PC-3 (cell line): ENCODE measurements at regions not wholly inside any gene's neighbourhood (a gene's known extent, or its start where the extent isn't known, plus 50 kb on each side); places are given as distances from the start of the nearest gene placed in this dataset.

Experiments
- ATAC-seq: fragments of 200-7000 bp; cut with Tn5 transposase; 2 replicates; pipeline ENCODE4 v1.9.1; 2020; ENCODE audit warnings: mild to moderate bottlenecking, moderate library complexity
- BruUV-seq: library from RNA; stranded (reverse); fragments of 400-500 nt; replicated peaks from 2 replicates; lab custom pipeline; 2021; lab: Mats Ljungman, UMichigan
- CTCF ChIA-PET: fragments of 300-600 bp; sonication (Branson Sonifier 250); formaldehyde crosslinking; loops from one replicate; lab custom pipeline; 2022; ENCODE audit warnings: antibody characterized with exemption; lab: Charles Lee
- POLR2A ChIA-PET: fragments of 300-600 bp; sonication (Branson Sonifier 250); formaldehyde crosslinking; loops from one replicate; lab custom pipeline; 2022; ENCODE audit warnings: antibody characterized with exemption; ENCODE audit not compliant: unreplicated experiment; lab: Charles Lee
- DNase-seq: peaks from one replicate; pipeline ENCODE4 v3.0.0-alpha.2; 2015
- H2AFZ ChIP-seq: fragments of 300-600 bp; sonication (generic); 2 replicates; pipeline ENCODE4 v1.6.0; 2016; ENCODE audit warnings: antibody characterized with exemption, low read length
- H3F3A ChIP-seq: fragments of 300-600 bp; sonication (generic); one replicate; pipeline ENCODE4 v1.6.0; 2017; ENCODE audit warnings: antibody characterized with exemption, low read length, control low read depth, mild to moderate bottlenecking; ENCODE audit not compliant: unreplicated experiment
- H3K27ac ChIP-seq: fragments of 300-600 bp; sonication (generic); 2 replicates; pipeline ENCODE4 v1.5.1; 2016; ENCODE audit warnings: mild to moderate bottlenecking, low read length
- H3K27me3 ChIP-seq: fragments of 300-600 bp; sonication (generic); 2 replicates; pipeline ENCODE4 v1.6.1; 2016; ENCODE audit warnings: low read length, mixed read lengths
- H3K36me3 ChIP-seq: fragments of 300-600 bp; sonication (generic); 2 replicates; pipeline ENCODE4 v1.6.1; 2016; ENCODE audit warnings: low read depth, mixed run types, low read length, mixed read lengths
- H3K4me1 ChIP-seq: fragments of 300-600 bp; sonication (generic); 2 replicates; pipeline ENCODE4 v1.5.1; 2016; ENCODE audit warnings: low read length; ENCODE audit not compliant: insufficient read depth
- H3K4me2 ChIP-seq: fragments of 300-600 bp; sonication (generic); 2 replicates; pipeline ENCODE4 v1.6.0; 2016; ENCODE audit warnings: low read length
- H3K4me3 ChIP-seq: fragments of 300-600 bp; sonication (generic); 2 replicates; pipeline ENCODE4 v1.5.1; 2016; ENCODE audit warnings: mild to moderate bottlenecking, low read length, mixed read lengths
- H3K79me2 ChIP-seq: fragments of 300-600 bp; sonication (generic); 2 replicates; pipeline ENCODE4 v1.6.1; 2017; ENCODE audit warnings: low read length, mixed read lengths
- H3K9ac ChIP-seq: fragments of 300-600 bp; sonication (generic); 2 replicates; pipeline ENCODE4 v1.6.0; 2016; ENCODE audit warnings: mild to moderate bottlenecking, low read length
- H3K9me2 ChIP-seq: fragments of 300-600 bp; sonication (generic); replicated peaks from 2 replicates; pipeline ENCODE4 v1.6.1; 2016; ENCODE audit warnings: mixed run types, low read length, mixed read lengths
- H3K9me3 ChIP-seq: fragments of 300-600 bp; sonication (generic); 2 replicates; pipeline ENCODE4 v1.6.1; 2016; ENCODE audit warnings: low read length, mixed read lengths
- H4K20me1 ChIP-seq: fragments of 300-600 bp; sonication (generic); 2 replicates; pipeline ENCODE4 v1.6.1; 2016; ENCODE audit warnings: low read length, mixed read lengths
- CTCF ChIP-seq: fragments of 300-600 bp; sonication (generic); conservative IDR thresholded peaks from 2 replicates; pipeline ENCODE4 v1.5.1; 2017; ENCODE audit warnings: antibody characterized with exemption, low read depth, mild to moderate bottlenecking, low read length
- EZH2 ChIP-seq: fragments of 300-600 bp; sonication (generic); IDR thresholded peaks from one replicate; pipeline ENCODE4 v1.6.1; 2017; ENCODE audit warnings: antibody characterized with exemption, mild to moderate bottlenecking, low read length; ENCODE audit not compliant: unreplicated experiment
- EZH2phosphoT487 ChIP-seq: fragments of 300-600 bp; sonication (generic); IDR thresholded peaks from 2 replicates; pipeline ENCODE4 v1.6.1; 2018; ENCODE audit warnings: mild to moderate bottlenecking, antibody characterized with exemption, low read length, borderline replicate concordance
- intact Hi-C: fragments of 100-400 bp; cut with micrococcal nuclease; formaldehyde crosslinking; loops from 2 replicates; pipeline ENCODE4 v1.9.0; 2023

- Histone ChIP-seq H4K20me1 (no peaks in the 10 kb centered on the region), H3K36me3 (no peaks in the 10 kb centered on the region), H3K27me3 (no peaks in the 10 kb centered on the region), H2AFZ (no peak overlapping the region), H3K9me2 (no peaks in the 10 kb centered on the region), H3K79me2 (no peaks in the 10 kb centered on the region), H3K4me2 (no peak overlapping the region), H3F3A (no peaks in the 10 kb centered on the region), H3K9me3 (no peaks in the 10 kb centered on the region), H3K9ac (no peak overlapping the region), H3K4me3 (no peak overlapping the region), H3K4me1 (no peaks in the 10 kb centered on the region), H3K27ac (no peak overlapping the region)
- POLR2A ChIA-PET = no interaction called here
- no TSS peak for BruUV-seq
- TF ChIP-seq EZH2 = no peak
- TF ChIP-seq EZH2phosphoT487 = no peak
- TF ChIP-seq CTCF = no peak
- CTCF ChIA-PET = no interaction called here
- ATAC-seq (no peak), DNase-seq (no peak)
- intact Hi-C loops = no loop called here
Measured at GRCh38 chr2:239904496-239904895, 120.6 kb downstream of the NDUFA10 start.

- BruUV-seq = no TSS peak
- Histone ChIP-seq H3K36me3 (no peaks in the 10 kb centered on the region), H4K20me1 (no peaks in the 10 kb centered on the region), H3F3A (no peaks in the 10 kb centered on the region), H3K27me3 (no peaks in the 10 kb centered on the region), H3K4me3 (no peak overlapping the region), H3K4me1 (no peaks in the 10 kb centered on the region), H3K9me2 (no peaks in the 10 kb centered on the region), H3K9me3 (no peaks in the 10 kb centered on the region), H3K27ac (no peak overlapping the region), H3K9ac (no peak overlapping the region), H3K79me2 (no peaks in the 10 kb centered on the region), H3K4me2 (no peak overlapping the region), H2AFZ (no peak overlapping the region)
- DNase-seq (no peak), ATAC-seq (no peak)
- intact Hi-C loops = no loop called here
- TF ChIP-seq CTCF (no peak), EZH2 (no peak), EZH2phosphoT487 (no peak)
- ChIA-PET POLR2A (no interaction called here), CTCF (no interaction called here)
Measured at GRCh38 chr2:239903803-239904202, 121.3 kb downstream of the NDUFA10 start.

- Histone ChIP-seq H3K4me2 (no peak overlapping the region), H3K9ac (no peak overlapping the region), H3K79me2 (no peaks in the 10 kb centered on the region), H3K9me2 (no peaks in the 10 kb centered on the region), H3K4me3 (no peak overlapping the region), H4K20me1 (no peaks in the 10 kb centered on the region), H3K4me1 (no peaks in the 10 kb centered on the region), H3K27ac (no peak overlapping the region), H3K27me3 (no peaks in the 10 kb centered on the region), H3F3A (no peaks in the 10 kb centered on the region), H3K9me3 (no peaks in the 10 kb centered on the region), H2AFZ (no peak overlapping the region), H3K36me3 (no peaks in the 10 kb centered on the region)
- ChIA-PET POLR2A (no interaction called here), CTCF (no interaction called here)
- no peak for TF ChIP-seq EZH2
- TF ChIP-seq EZH2phosphoT487 = no peak
- TF ChIP-seq CTCF = no peak
- no peak for DNase-seq
- ATAC-seq = no peak
- intact Hi-C loops = no loop called here
- BruUV-seq = no TSS peak
Measured at GRCh38 chr2:239903210-239903609, 121.9 kb downstream of the NDUFA10 start.
